GM19239 (cell line): ENCODE measurements at regions not wholly inside any gene's neighbourhood (a gene's known extent, or its start where the extent isn't known, plus 50 kb on each side); places are given as distances from the start of the nearest gene placed in this dataset.
"Not testable (repeated sequence)": the region's sequence is repeated elsewhere in the genome, so short reads cannot be mapped to it uniquely, and the experiment has no call there.

ENCODE experiments used
- DNase-seq: peaks from one replicate; pipeline ENCODE4 v3.0.0; 2011; ENCODE audit warnings: low spot score; ENCODE audit not compliant: insufficient read length
- FAIRE-seq: peaks from 2 replicates; lab custom pipeline; 2011; peaks lifted over from hg19 to GRCh38; lab: Jason Lieb, UNC

GRCh38 chr1:29998686-29999085, 724.7 kb downstream of the MATN1 start:
- FAIRE-seq (no peak), DNase-seq (no peak)

- DNase-seq, FAIRE-seq: not testable (repeated sequence)
These were observed 725.6 kb downstream of the MATN1 start for GRCh38 chr1:29997818-29998217.

- no peak for FAIRE-seq
These were observed 729.4 kb downstream of the MATN1 start for GRCh38 chr1:29993950-29994349.

GRCh38 chr1:29991815-29992214, 731.6 kb downstream of the MATN1 start:
- DNase-seq: no peak
- no peak for FAIRE-seq

More at GRCh38 chr1:29993950-29994349, 729.4 kb downstream of the MATN1 start:
- no peak for DNase-seq

- no peak for FAIRE-seq
- no peak for DNase-seq
These were observed 732.4 kb downstream of the MATN1 start for GRCh38 chr1:29991025-29991424.

- DNase-seq (no peak), FAIRE-seq (no peak)
These were observed 733.1 kb downstream of the MATN1 start for GRCh38 chr1:29990304-29990703.

GRCh38 chr1:29986986-29987385, 736.4 kb downstream of the MATN1 start:
- DNase-seq (no peak), FAIRE-seq (no peak)

GRCh38 chr1:29985606-29985945, 737.8 kb downstream of the MATN1 start:
- DNase-seq (no peak), FAIRE-seq (no peak)

GRCh38 chr1:29984862-29985605, 738.4 kb downstream of the MATN1 start:
- no peak for FAIRE-seq
- no peak for DNase-seq

GRCh38 chr1:29984166-29984861, 739.1 kb downstream of the MATN1 start:
- FAIRE-seq (no peak), DNase-seq (no peak)

- FAIRE-seq (no peak), DNase-seq (no peak)
These were observed 740.1 kb downstream of the MATN1 start for GRCh38 chr1:29983321-29983720.

- no peak for FAIRE-seq
- DNase-seq: no peak
These were observed 741.7 kb downstream of the MATN1 start for GRCh38 chr1:29981586-29982239.

GRCh38 chr1:29977550-29977949, 741.2 kb downstream of the PTPRU start:
- FAIRE-seq (no peak), DNase-seq (no peak)

- FAIRE-seq (no peak), DNase-seq (no peak)
These were observed 738.8 kb downstream of the PTPRU start for GRCh38 chr1:29975036-29975694.

GRCh38 chr1:29974316-29974724, 738.0 kb downstream of the PTPRU start:
- no peak for DNase-seq
- no peak for FAIRE-seq

- DNase-seq (no peak), FAIRE-seq (no peak)
These were observed 737.1 kb downstream of the PTPRU start for GRCh38 chr1:29973406-29973805.

GRCh38 chr1:29972421-29973053, 736.2 kb downstream of the PTPRU start:
- no peak for FAIRE-seq
- no peak for DNase-seq

GRCh38 chr1:29971703-29972102, 735.4 kb downstream of the PTPRU start:
- FAIRE-seq: no peak
- no peak for DNase-seq

- DNase-seq (no peak), FAIRE-seq (no peak)
These were observed 734.5 kb downstream of the PTPRU start for GRCh38 chr1:29970747-29971325.

GRCh38 chr1:29969576-29969975, 733.3 kb downstream of the PTPRU start:
- FAIRE-seq (no peak), DNase-seq (no peak)
